HG03565 (cell line): ENCODE measurements at regions not wholly inside any gene's neighbourhood (a gene's known extent, or its start where the extent isn't known, plus 50 kb on each side); places are given as distances from the start of the nearest gene placed in this dataset.
A peak's percentile ranks its signal among the peaks of the same experiment; 100 is the strongest.
"Not testable (repeated sequence)": the region's sequence is repeated elsewhere in the genome, so short reads cannot be mapped to it uniquely, and the experiment has no call there.

Experiments
- ATAC-seq: cut with Tn5 transposase; IDR thresholded peaks from one replicate; pipeline ENCODE4 v1.9.1; 2021; ENCODE audit warnings: mild to moderate bottlenecking, moderate library complexity; ENCODE audit not compliant: unreplicated experiment

DNA sequence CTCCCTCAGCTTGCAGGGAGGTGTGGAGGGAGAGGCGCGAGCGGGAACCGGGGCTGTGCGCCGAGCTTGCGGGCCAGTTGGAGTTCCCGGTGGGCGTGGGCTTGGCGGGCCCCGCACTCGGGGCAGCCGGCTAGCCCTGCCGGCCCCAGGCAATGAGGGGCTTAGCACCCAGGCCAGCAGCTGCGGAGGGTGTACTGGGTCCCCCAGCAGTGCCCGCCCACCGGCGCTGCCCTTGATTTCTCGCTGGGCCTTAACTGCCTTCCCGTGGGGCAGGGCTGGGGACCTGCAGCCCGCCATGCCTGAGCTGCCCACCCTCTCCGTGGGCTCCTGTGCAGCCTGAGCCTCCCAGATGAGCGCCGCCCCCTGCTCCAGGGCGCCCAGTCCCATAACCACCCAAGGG lies 537.3 kb downstream of the ZBBX start:
- ATAC-seq: not testable (repeated sequence)

DNA sequence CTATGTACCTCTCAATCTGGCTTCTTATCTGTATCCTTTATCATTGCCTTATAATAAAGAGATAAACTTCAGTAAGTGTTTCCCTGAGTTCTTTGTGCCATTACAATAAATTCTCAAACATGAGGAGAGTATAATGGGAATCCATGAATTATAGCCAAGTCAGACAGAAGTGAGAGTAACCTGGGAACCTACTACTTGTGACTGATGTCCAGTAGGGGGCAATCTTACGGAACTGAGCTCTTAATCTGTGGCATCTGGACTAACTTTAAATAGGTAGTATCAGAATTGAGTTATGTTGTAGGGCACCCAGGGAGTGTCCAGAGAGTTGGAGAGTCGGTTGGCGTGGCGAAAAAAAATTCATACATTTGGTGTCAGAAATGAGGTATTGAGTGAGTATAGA lies 542.6 kb downstream of the ZBBX start:
- peak; percentile 45 for ATAC-seq

DNA sequence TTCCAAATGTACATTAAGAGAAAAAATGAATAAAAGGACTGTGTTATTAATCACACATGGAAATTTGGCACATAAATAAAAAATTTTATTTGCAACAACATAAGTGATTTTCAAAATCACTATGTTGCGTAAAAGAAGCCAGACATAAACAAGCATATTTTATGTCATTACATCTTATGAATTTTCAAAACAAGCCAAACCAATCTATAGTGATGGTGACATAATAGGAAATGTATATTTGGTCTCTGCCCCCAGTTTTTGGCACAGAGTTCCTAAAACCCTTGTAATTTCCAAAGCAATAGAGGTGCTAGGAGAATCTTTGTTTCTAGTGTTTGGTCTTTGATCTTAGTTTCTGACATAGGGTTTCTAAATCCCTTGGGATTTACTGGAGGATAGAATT lies 543.3 kb downstream of the ZBBX start:
- ATAC-seq: no peak

DNA sequence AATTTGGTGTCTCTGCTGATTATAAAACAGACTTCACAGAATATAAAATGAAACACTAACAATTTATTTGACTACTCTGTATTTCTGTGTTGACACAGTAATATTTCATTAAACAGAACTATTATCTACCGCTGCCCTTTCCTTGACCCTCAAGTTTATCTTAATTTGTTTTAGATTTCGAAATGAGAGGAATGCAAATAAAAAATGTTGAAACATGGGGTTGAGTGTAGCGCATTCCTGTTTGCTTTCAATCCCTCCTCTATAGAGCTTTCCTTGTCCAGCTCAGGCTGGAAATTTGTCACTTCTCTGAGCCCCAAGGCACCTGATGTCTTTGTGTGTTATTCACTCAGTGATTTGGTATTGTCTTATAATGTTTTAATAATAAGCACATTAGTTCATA lies 550.2 kb downstream of the ZBBX start:
- no peak for ATAC-seq

DNA sequence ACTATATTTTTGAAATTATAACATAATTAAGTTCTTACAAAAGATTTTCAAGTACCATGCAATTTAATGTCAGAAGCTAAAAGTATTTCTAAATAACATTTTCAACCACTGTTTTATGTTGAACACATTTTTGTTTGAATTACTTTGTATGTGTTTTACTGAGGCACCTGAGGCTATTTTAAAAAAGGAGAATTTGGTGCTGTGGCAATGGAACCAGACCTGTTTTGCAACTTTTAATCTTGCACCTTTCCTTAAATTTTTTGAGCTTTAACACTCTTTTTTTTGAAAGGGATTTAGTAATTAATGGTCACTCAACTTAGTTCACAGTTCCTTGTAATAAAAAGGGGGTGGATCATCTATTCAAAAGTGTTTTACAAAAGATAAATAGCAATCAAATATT lies 561.6 kb downstream of the ZBBX start:
- ATAC-seq: no peak

DNA sequence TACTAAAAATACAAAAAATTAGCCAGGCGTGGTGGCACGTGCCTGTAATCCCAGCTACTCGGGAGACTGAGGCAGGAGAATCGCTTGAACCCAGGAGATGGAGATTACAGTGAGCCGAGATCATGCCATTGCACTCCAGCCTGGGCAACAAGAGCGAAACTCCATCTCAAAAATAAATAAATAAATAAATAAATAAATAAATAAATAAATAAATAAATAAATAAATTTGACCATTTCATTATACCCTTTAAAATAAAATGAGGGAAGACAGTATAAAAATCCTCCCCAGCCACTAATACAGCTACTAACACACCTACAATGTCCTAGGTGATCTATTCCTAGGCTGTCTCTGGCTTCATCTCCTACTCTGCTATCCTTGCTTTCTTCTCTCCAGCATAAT lies 562.8 kb downstream of the ZBBX start:
- not testable (repeated sequence) for ATAC-seq

GRCh38 chr3:166810741-166811445 lies 569.2 kb downstream of the ZBBX start:
- ATAC-seq: no peak

DNA sequence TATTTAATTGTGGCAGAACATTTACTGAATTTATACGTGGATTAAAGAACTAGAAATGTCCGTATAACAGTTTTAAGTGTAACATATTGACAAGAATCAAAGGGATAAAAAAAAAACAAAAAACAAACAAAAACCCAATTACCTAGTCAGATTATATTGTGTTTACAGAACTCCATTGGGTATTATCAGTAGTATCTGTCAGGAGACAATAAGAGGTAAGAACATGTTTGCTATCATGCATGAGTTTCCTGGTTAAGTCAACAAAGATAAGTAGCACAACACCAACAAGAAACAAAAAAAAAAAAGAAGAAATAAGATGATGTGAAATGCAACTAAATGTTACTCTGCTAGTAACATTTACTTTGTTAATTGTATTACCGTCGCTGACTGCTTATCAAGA lies 570.6 kb downstream of the ZBBX start:
- no peak for ATAC-seq

- no peak for ATAC-seq
Observed at GRCh38 chr3:166788936-166789335, 591.2 kb downstream of the ZBBX start.

DNA sequence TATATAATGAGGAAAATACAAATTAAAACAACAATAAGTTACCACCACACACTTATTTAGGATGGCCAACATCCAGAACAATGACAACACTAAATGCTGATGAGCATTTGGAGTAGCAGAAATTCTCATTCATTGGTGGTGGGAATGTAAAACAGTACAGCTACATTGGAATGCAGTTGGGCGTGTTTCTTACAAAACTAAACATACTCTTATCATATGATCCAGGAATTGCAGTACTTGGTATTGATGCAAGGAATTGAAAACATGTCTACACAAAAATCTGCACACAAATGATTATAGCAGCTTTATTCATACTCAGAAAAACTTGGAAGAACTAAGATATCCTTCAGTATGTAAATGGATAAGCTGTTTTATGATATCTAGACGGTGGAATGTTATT lies 594.2 kb downstream of the ZBBX start:
- ATAC-seq: no peak

- no peak for ATAC-seq
Observed at GRCh38 chr3:166783206-166783605, 596.9 kb downstream of the ZBBX start.

- ATAC-seq: no peak
Observed at GRCh38 chr3:166764698-166765318, 615.3 kb downstream of the ZBBX start.

DNA sequence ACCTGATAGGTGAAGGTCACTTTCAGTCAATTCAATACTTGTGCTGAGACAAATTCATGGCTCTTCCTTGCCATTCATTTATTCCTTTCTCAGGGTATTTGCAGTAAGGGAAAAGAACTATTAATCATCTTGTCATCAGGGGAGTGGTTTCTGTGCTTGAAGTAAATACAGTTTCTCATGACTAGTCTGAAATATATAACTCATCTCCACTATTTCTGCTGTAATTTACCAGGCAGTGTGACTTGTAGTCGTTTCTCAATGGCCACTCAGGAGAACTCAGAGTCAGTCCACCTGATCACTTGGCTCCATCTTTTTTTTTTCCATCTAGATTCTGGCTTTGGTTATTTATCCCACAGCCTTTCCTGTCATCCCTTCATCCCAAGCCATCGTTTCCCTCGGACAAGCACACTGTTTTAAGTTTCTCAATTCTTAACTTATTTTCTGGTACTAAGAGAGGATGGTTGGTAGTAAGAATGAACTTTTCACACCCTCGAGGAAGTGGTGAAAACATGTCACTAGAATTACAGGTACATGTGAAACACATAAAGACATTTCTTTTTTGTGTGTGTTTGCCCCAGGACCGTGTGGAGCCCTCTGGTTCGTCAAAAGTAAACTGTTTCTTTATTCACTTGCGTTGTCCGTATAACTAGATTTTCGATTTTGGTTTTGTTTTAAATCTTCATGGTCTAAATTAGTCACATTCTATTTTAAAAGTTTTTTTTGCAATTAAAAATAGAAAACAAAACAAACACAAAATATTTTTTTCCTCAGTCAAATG lies 620.2 kb downstream of the ZBBX start:
- no peak for ATAC-seq

GRCh38 chr3:166752214-166752613 lies 627.9 kb downstream of the ZBBX start:
- ATAC-seq: no peak

- ATAC-seq: no peak
Observed at GRCh38 chr3:166743481-166744134, 636.5 kb downstream of the ZBBX start.

GRCh38 chr3:166734734-166735133 lies 645.4 kb downstream of the ZBBX start:
- ATAC-seq: no peak

DNA sequence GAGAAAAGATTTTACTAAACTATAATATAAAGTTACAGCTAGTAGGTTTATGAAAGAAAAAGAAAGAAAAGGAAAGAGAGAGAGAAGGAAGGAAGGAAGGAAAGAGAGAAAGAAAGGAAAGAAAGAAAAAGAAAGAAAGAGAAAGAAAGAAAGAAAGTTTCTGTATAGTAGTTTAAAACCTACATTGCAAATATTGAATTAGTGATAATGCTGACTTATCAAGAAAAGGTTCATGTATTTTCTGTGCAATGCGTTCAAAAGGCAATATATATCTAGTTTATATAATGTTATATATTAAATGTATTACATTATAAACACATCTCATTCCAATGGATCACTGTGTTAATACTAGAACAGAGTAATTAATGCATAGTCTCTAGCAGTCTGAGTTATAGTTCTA lies 648.4 kb downstream of the ZBBX start:
- ATAC-seq: no peak

DNA sequence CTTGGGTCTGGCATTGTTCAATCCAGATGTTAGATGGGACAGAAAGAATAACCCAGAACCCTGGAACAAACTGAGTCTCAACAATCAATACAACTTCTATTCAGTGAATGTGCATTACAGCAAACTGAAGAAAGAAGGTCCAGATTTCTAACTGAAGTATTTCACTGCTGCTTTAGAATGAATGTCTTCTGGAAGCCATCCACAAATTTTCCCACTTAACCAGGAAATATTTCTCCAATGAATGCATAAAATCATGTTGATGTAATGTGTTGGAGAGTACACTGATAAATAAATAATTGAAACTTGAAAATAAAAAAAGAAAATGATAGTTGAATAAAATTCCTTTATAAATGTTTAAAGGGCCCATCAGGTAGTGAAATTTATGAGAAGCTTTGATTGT lies 658.6 kb downstream of the ZBBX start:
- ATAC-seq: no peak

GRCh38 chr3:166714206-166714605 lies 665.9 kb downstream of the ZBBX start:
- no peak for ATAC-seq

GRCh38 chr3:166713787-166714186 lies 666.3 kb downstream of the ZBBX start:
- ATAC-seq: no peak

DNA sequence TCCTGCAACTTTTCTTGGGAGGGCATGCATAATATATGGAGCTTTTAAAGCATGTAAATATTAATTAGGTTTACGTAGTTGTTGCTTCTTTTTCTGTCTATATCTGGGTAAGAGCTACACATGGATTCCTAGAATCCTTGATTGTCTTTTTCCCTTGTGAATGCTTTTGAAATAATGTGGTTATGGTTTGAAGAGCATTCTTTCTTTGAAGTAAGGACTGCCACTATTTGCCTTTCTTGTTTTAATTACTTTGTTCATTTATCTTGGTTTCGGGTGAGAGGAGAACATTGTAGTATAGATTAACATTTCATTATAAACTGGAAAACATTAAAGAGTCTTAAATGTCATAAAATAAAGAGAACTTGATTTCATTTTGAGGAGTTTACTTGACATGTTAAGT lies 674.0 kb downstream of the ZBBX start:
- no peak for ATAC-seq

DNA sequence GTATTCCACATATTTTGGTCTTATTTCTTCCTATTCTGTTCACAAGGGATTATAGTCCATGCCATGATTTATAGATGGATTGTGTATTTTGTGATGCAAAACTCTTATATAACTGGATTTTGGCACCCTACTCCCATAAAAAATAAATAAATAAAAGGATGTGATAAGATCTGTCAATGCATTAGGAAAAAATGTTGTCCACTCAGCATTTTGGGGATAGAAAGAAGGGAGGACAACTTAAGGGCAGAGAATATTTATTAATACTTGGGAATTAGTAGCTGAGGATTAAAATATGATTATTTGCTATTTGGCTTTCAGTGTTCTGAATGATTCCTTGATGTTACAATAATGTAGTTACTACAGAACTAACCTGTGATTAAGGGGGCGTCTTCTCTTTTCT lies 682.6 kb downstream of the ZBBX start:
- no peak for ATAC-seq
